Neural cell (in vitro differentiated cells): ENCODE measurements at regions not wholly inside any gene's neighbourhood (a gene's known extent, or its start where the extent isn't known, plus 50 kb on each side); places are given as distances from the start of the nearest gene placed in this dataset.

Experiments used
- H2AFZ ChIP-seq: fragments of 200-600, 300-800 bp; sonication (generic), shearing (Covaris generic); 2 replicates; pipeline ENCODE4 v1.6.0; 2014; ENCODE audit warnings: low read depth, mild to moderate bottlenecking, antibody characterized with exemption, low read length, moderate library complexity
- H3F3A ChIP-seq: fragments of 200-600 bp; shearing (Covaris generic); 2 replicates; pipeline ENCODE4 v1.6.1; 2016; ENCODE audit warnings: mild to moderate bottlenecking, moderate library complexity, mixed read lengths, antibody characterized with exemption, low read length; ENCODE audit not compliant: insufficient read depth, poor library complexity, severe bottlenecking
- H3K27ac ChIP-seq: fragments of 200-600, 300-800 bp; sonication (generic), shearing (Covaris generic); 2 replicates; pipeline ENCODE4 v1.5.1; 2014; ENCODE audit warnings: mild to moderate bottlenecking, low read length, moderate library complexity
- H3K27me3 ChIP-seq: fragments of 300-800, 200-600 bp; sonication (generic), shearing (Covaris generic); 2 replicates; pipeline ENCODE4 v1.6.0; 2014; ENCODE audit warnings: mild to moderate bottlenecking, low read depth, low read length, moderate library complexity; ENCODE audit not compliant: insufficient read depth
- H3K36me3 ChIP-seq: fragments of 300-800, 200-600 bp; sonication (generic), shearing (Covaris generic); 2 replicates; pipeline ENCODE4 v1.5.1; 2014; ENCODE audit warnings: mild to moderate bottlenecking, antibody characterized with exemption, low read length, moderate library complexity; ENCODE audit not compliant: insufficient read depth
- H3K4me2 ChIP-seq: fragments of 300-800, 200-600 bp; sonication (generic), shearing (Covaris generic); 2 replicates; pipeline ENCODE4 v1.6.0; 2014; ENCODE audit warnings: mild to moderate bottlenecking, low read length
- H3K4me3 ChIP-seq: fragments of 300-800, 200-600 bp; sonication (generic), shearing (Covaris generic); 2 replicates; pipeline ENCODE4 v1.5.1; 2014; ENCODE audit warnings: mild to moderate bottlenecking, low read length, moderate library complexity
- H3K79me2 ChIP-seq: fragments of 200-600 bp; shearing (Covaris generic); replicated peaks from 2 replicates; pipeline ENCODE4 v1.6.0; 2014; ENCODE audit warnings: mild to moderate bottlenecking, low read length, moderate library complexity; ENCODE audit not compliant: insufficient read depth
- H3K9ac ChIP-seq: fragments of 300-800, 200-600 bp; sonication (generic), shearing (Covaris generic); 2 replicates; pipeline ENCODE4 v1.6.1; 2016; ENCODE audit warnings: mild to moderate bottlenecking, low read length, mixed read lengths
- H3K9me2 ChIP-seq: fragments of 200-600 bp; shearing (Covaris generic); 2 replicates; pipeline ENCODE4 v1.6.1; 2016; ENCODE audit warnings: mild to moderate bottlenecking, low read length, mixed read lengths; ENCODE audit not compliant: insufficient read depth
- H3K9me3 ChIP-seq: fragments of 200-600, 300-800 bp; sonication (generic), shearing (Covaris generic); 2 replicates; pipeline ENCODE4 v1.6.1; 2016; ENCODE audit warnings: mild to moderate bottlenecking, mixed run types, low read length, moderate library complexity, mixed read lengths
- H4K20me1 ChIP-seq: fragments of 200-600 bp; shearing (Covaris generic); 2 replicates; pipeline ENCODE4 v1.6.1; 2016; ENCODE audit warnings: mild to moderate bottlenecking, mixed run types; ENCODE audit not compliant: insufficient read depth
- EP300 ChIP-seq: fragments of 450-650 bp; conservative IDR thresholded peaks from 2 replicates; pipeline ENCODE4 v1.6.1; 2014; ENCODE audit warnings: antibody characterized with exemption, mild to moderate bottlenecking, moderate library complexity; ENCODE audit not compliant: poor library complexity, severe bottlenecking
- EZH2 ChIP-seq: fragments of 200-600, 300-800 bp; shearing (Covaris generic), sonication (generic); IDR thresholded peaks from 2 replicates; pipeline ENCODE4 v1.6.1; 2014; ENCODE audit warnings: antibody characterized with exemption, low read length, borderline replicate concordance, mild to moderate bottlenecking; ENCODE audit not compliant: insufficient read depth, poor library complexity, severe bottlenecking
- MXI1 ChIP-seq: fragments of 450-650 bp; conservative IDR thresholded peaks from 2 replicates; pipeline ENCODE4 v1.6.1; 2014; ENCODE audit warnings: antibody characterized with exemption, mild to moderate bottlenecking; ENCODE audit not compliant: poor library complexity, severe bottlenecking
- POLR2AphosphoS5 ChIP-seq: IDR thresholded peaks from 2 replicates; pipeline ENCODE4 v1.6.1; 2012
- RAD21 ChIP-seq: fragments of 450-650 bp; conservative IDR thresholded peaks from 2 replicates; pipeline ENCODE4 v1.6.1; 2014; ENCODE audit warnings: antibody characterized with exemption, mild to moderate bottlenecking, moderate library complexity
- REST ChIP-seq: IDR thresholded peaks from 2 replicates; pipeline ENCODE4 v1.6.1; 2012; ENCODE audit warnings: borderline replicate concordance
- SMC3 ChIP-seq: fragments of 450-650 bp; conservative IDR thresholded peaks from 2 replicates; pipeline ENCODE4 v1.6.1; 2014; ENCODE audit warnings: antibody characterized with exemption, mild to moderate bottlenecking, moderate library complexity; ENCODE audit not compliant: poor library complexity
- TAF1 ChIP-seq: IDR thresholded peaks from 2 replicates; pipeline ENCODE4 v1.6.1; 2012; ENCODE audit warnings: low read depth
- TF ChIP-seq, protein P1 (sequence below): fragments of 450-650 bp; IDR thresholded peaks from 2 replicates; pipeline ENCODE4 v1.5.1; 2014; ENCODE audit warnings: antibody characterized with exemption, mild to moderate bottlenecking, moderate library complexity; ENCODE audit not compliant: poor library complexity, severe bottlenecking

- Histone ChIP-seq H3K4me3 (no peak overlapping the region), H3K27me3 (no peaks in the 10 kb centered on the region), H3K4me2 (no peak overlapping the region), H3K9me3 (no peaks in the 10 kb centered on the region), H3K36me3 (no peaks in the 10 kb centered on the region), H3K9ac (no peak overlapping the region), H2AFZ (no peak overlapping the region), H3K79me2 (no peaks in the 10 kb centered on the region), H4K20me1 (no peaks in the 10 kb centered on the region), H3K27ac (no peak overlapping the region), H3K9me2 (no peaks in the 10 kb centered on the region), H3F3A (no peaks in the 10 kb centered on the region)
- no peak for TF ChIP-seq REST
Measured at GRCh38 chr6:143578054-143578453, 66.5 kb upstream of the FUCA2 start.

- Histone ChIP-seq H3K27ac (no peak overlapping the region), H3F3A (no peaks in the 10 kb centered on the region), H3K9me3 (no peaks in the 10 kb centered on the region), H3K27me3 (no peaks in the 10 kb centered on the region), H3K79me2 (no peaks in the 10 kb centered on the region), H3K9ac (no peak overlapping the region), H3K4me3 (no peak overlapping the region), H4K20me1 (no peaks in the 10 kb centered on the region), H3K4me2 (no peak overlapping the region), H2AFZ (no peak overlapping the region), H3K9me2 (no peaks in the 10 kb centered on the region), H3K36me3 (no peaks in the 10 kb centered on the region)
- no peak for TF ChIP-seq MXI1
- no peak for TF ChIP-seq POLR2AphosphoS5
- no peak for TF ChIP-seq SMC3
- TF ChIP-seq EZH2: no peak
- TF ChIP-seq, protein P1, sequence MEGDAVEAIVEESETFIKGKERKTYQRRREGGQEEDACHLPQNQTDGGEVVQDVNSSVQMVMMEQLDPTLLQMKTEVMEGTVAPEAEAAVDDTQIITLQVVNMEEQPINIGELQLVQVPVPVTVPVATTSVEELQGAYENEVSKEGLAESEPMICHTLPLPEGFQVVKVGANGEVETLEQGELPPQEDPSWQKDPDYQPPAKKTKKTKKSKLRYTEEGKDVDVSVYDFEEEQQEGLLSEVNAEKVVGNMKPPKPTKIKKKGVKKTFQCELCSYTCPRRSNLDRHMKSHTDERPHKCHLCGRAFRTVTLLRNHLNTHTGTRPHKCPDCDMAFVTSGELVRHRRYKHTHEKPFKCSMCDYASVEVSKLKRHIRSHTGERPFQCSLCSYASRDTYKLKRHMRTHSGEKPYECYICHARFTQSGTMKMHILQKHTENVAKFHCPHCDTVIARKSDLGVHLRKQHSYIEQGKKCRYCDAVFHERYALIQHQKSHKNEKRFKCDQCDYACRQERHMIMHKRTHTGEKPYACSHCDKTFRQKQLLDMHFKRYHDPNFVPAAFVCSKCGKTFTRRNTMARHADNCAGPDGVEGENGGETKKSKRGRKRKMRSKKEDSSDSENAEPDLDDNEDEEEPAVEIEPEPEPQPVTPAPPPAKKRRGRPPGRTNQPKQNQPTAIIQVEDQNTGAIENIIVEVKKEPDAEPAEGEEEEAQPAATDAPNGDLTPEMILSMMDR: no peak
- TF ChIP-seq REST: no peak
- TF ChIP-seq EP300: no peak
- TF ChIP-seq TAF1: no peak
- no peak for TF ChIP-seq RAD21
Measured at GRCh38 chr6:143575901-143576426, 64.4 kb upstream of the FUCA2 start.
